ENCODE measurements at regions not wholly inside any gene's neighbourhood (a gene's known extent, or its start where the extent isn't known, plus 50 kb on each side); places are given as distances from the start of the nearest gene placed in this dataset.
A peak's percentile ranks its signal among the peaks of the same experiment; 100 is the strongest.

- Histone ChIP-seq H3K9me3 (ENCODE audit: control insufficient read depth in 4 of 4, insufficient read depth in 3 of 4, low read length in 3 of 4) (peaks cover 0 to under 1% (median 0%) of the 10 kb centered on the region in 4 donors), H3K4me3 (no peak overlapping the region), H3K9ac (ENCODE audit: insufficient read depth in 1 of 2, low read length in 2 of 2) (no peak overlapping the region), H3K36me3 (ENCODE audit: control insufficient read depth in 4 of 4, insufficient read depth in 4 of 4, low read length in 4 of 4) (no peaks in the 10 kb centered on the region), H3K4me1 (ENCODE audit: control insufficient read depth in 5 of 5, insufficient read depth in 5 of 5, low read length in 5 of 5) (peaks cover 0 to 10% (median 0%) of the 10 kb centered on the region in 5 donors), H3K27me3 (ENCODE audit: control insufficient read depth in 3 of 3, insufficient read depth in 3 of 3, low read length in 2 of 3) (no peaks in the 10 kb centered on the region), H3K27ac (ENCODE audit: low read depth in 1 of 2, low read length in 1 of 2) (no peak overlapping the region)
- no peak for TF ChIP-seq CTCF (IDR thresholded peaks at IDR 0.05; ENCODE audit: control extremely low read depth, extremely low read depth)
- ATAC-seq (ENCODE audit: insufficient read depth, low FRiP score) (no peak), DNase-seq (peak in 2 of 3 donors; percentile 64 to 79)
Observed at GRCh38 chr18:44411262-44411905, 269.3 kb upstream of the SETBP1 start.

- 75 to 86% methylated on average over 2 of the region's 2 CpGs for WGBS, 2 donors
- Histone ChIP-seq H3K9ac (ENCODE audit: insufficient read depth in 1 of 2, low read length in 2 of 2) (no peak overlapping the region), H3K9me3 (ENCODE audit: control insufficient read depth in 4 of 4, insufficient read depth in 3 of 4, low read length in 3 of 4) (peaks cover 0 to 3% (median 0%) of the 10 kb centered on the region in 4 donors), H3K27ac (ENCODE audit: low read depth in 1 of 2, low read length in 1 of 2) (no peak overlapping the region), H3K27me3 (ENCODE audit: control insufficient read depth in 3 of 3, insufficient read depth in 3 of 3, low read length in 2 of 3) (no peaks in the 10 kb centered on the region), H3K36me3 (ENCODE audit: control insufficient read depth in 4 of 4, insufficient read depth in 4 of 4, low read length in 4 of 4) (no peaks in the 10 kb centered on the region), H3K4me1 (ENCODE audit: control insufficient read depth in 5 of 5, insufficient read depth in 5 of 5, low read length in 5 of 5) (peaks cover 0 to 10% (median 0%) of the 10 kb centered on the region in 5 donors), H3K4me3 (no peak overlapping the region)
- no peak for TF ChIP-seq CTCF (IDR thresholded peaks at IDR 0.05; ENCODE audit: control extremely low read depth, extremely low read depth)
- ATAC-seq (ENCODE audit: insufficient read depth, low FRiP score) = no peak
- DNase-seq = no peak
Observed at GRCh38 chr18:44411976-44412375, 268.7 kb upstream of the SETBP1 start.

GRCh38 chr18:44423814-44424644 is 256.7 kb upstream of the SETBP1 start:
- Histone ChIP-seq H3K9me3 (ENCODE audit: control insufficient read depth in 4 of 4, insufficient read depth in 3 of 4, low read length in 3 of 4) (peaks cover 0 to under 1% (median 0%) of the 10 kb centered on the region in 4 donors), H3K27me3 (ENCODE audit: control insufficient read depth in 3 of 3, insufficient read depth in 3 of 3, low read length in 2 of 3) (no peaks in the 10 kb centered on the region), H3K4me3 (no peak overlapping the region), H3K36me3 (ENCODE audit: control insufficient read depth in 4 of 4, insufficient read depth in 4 of 4, low read length in 4 of 4) (no peaks in the 10 kb centered on the region), H3K9ac (ENCODE audit: insufficient read depth in 1 of 2, low read length in 2 of 2) (no peak overlapping the region), H3K27ac (ENCODE audit: low read depth in 1 of 2, low read length in 1 of 2) (no peak overlapping the region), H3K4me1 (ENCODE audit: control insufficient read depth in 5 of 5, insufficient read depth in 5 of 5, low read length in 5 of 5) (peaks cover 0 to 23% (median 6%) of the 10 kb centered on the region in 5 donors)
- WGBS, 2 donors = 66 to 81% methylated on average over 7 of the region's 7 CpGs
- ATAC-seq (ENCODE audit: insufficient read depth, low FRiP score) (no peak), DNase-seq (peak; percentile 27 to 80 (median 77))
- no peak for TF ChIP-seq CTCF (IDR thresholded peaks at IDR 0.05; ENCODE audit: control extremely low read depth, extremely low read depth)

Data from lung (tissue), 11 donors.